SH-SY5Y (cell line): ENCODE measurements at regions not wholly inside any gene's neighbourhood (a gene's known extent, or its start where the extent isn't known, plus 50 kb on each side); places are given as distances from the start of the nearest gene placed in this dataset.

Experiments
- GATA2 ChIP-seq: IDR thresholded peaks from 2 replicates; pipeline ENCODE4 v1.6.1; 2011; ENCODE audit warnings: mild to moderate bottlenecking, low read depth, low read length
- GATA3 ChIP-seq: IDR thresholded peaks from 2 replicates; pipeline ENCODE4 v1.6.1; 2011; ENCODE audit warnings: low read depth, mild to moderate bottlenecking, low read length, moderate library complexity

GRCh38 chr3:72405943-72406566 is 442.2 kb downstream of the SHQ1 start:
- TF ChIP-seq GATA2, result no peak
- TF ChIP-seq GATA3, result no peak
